DOHH2 (cell line): ENCODE measurements at regions not wholly inside any gene's neighbourhood (a gene's known extent, or its start where the extent isn't known, plus 50 kb on each side); places are given as distances from the start of the nearest gene placed in this dataset.

Experiments used
- EZH2phosphoT487 ChIP-seq: fragments of 200-600 bp; sonication (generic); IDR thresholded peaks from 2 replicates; pipeline ENCODE4 v1.6.1; 2017; ENCODE audit warnings: borderline replicate concordance, mild to moderate bottlenecking, antibody characterized with exemption, low read length, moderate library complexity, mixed read lengths
- TF ChIP-seq, protein P1 (sequence below): fragments of 200-600 bp; sonication (generic); IDR thresholded peaks from one replicate; pipeline ENCODE4 v1.5.1; 2014; ENCODE audit warnings: antibody characterized with exemption, mild to moderate bottlenecking, low read depth, low read length; ENCODE audit not compliant: poor library complexity, severe bottlenecking

- TF ChIP-seq, protein P1, sequence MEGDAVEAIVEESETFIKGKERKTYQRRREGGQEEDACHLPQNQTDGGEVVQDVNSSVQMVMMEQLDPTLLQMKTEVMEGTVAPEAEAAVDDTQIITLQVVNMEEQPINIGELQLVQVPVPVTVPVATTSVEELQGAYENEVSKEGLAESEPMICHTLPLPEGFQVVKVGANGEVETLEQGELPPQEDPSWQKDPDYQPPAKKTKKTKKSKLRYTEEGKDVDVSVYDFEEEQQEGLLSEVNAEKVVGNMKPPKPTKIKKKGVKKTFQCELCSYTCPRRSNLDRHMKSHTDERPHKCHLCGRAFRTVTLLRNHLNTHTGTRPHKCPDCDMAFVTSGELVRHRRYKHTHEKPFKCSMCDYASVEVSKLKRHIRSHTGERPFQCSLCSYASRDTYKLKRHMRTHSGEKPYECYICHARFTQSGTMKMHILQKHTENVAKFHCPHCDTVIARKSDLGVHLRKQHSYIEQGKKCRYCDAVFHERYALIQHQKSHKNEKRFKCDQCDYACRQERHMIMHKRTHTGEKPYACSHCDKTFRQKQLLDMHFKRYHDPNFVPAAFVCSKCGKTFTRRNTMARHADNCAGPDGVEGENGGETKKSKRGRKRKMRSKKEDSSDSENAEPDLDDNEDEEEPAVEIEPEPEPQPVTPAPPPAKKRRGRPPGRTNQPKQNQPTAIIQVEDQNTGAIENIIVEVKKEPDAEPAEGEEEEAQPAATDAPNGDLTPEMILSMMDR = no peak
- TF ChIP-seq EZH2phosphoT487 = no peak
Observed at GRCh38 chr6:8739454-8739853, 304.1 kb upstream of the SLC35B3 start.
